BJ (cell line): ENCODE measurements at regions not wholly inside any gene's neighbourhood (a gene's known extent, or its start where the extent isn't known, plus 50 kb on each side); places are given as distances from the start of the nearest gene placed in this dataset.

Source experiments
- CTCF ChIA-PET: fragments of 350-600 bp; formaldehyde crosslinking; extraction: SDS; loops from one replicate; lab custom pipeline; 2021; ENCODE audit warnings: antibody characterized with exemption, inconsistent platforms; lab: Yijun Ruan, JAX
- POLR2A ChIA-PET: fragments of 300-600 bp; sonication (Branson Sonifier 250); formaldehyde crosslinking; extraction: SDS; loops from one replicate; lab custom pipeline; 2021; ENCODE audit warnings: antibody characterized with exemption; lab: Charles Lee
- DNase-seq: peaks from one replicate; pipeline ENCODE4 v3.0.0-alpha.2; 2011; ENCODE audit warnings: low read depth
- H3K27me3 ChIP-seq: 2 replicates; pipeline ENCODE4 v1.6.0; 2011; ENCODE audit warnings: low read length; ENCODE audit not compliant: control insufficient read depth, insufficient read depth
- H3K36me3 ChIP-seq: 2 replicates; pipeline ENCODE4 v1.5.1; 2011; ENCODE audit warnings: low read length; ENCODE audit not compliant: control insufficient read depth, insufficient read depth
- H3K4me3 ChIP-seq: 2 replicates; pipeline ENCODE4 v1.5.1; 2011; ENCODE audit warnings: low read depth, mild to moderate bottlenecking, control low read depth, low read length
- CTCF ChIP-seq: IDR thresholded peaks from 2 replicates; pipeline ENCODE4 v1.5.1; 2011; ENCODE audit warnings: low read depth, mild to moderate bottlenecking, control low read depth, inconsistent platforms, low read length, moderate library complexity; ENCODE audit not compliant: insufficient read depth

- H3K36me3 ChIP-seq, result no peaks in the 10 kb centered on the region
- no peak for TF ChIP-seq CTCF
- H3K4me3 ChIP-seq, result no peak overlapping the region
- POLR2A ChIA-PET, result no interaction called here
- CTCF ChIA-PET, result interaction anchor here (0.9 to 2.0 kb wide), 5 partner anchors 11 to 1033 kb away, joined by 3 to 8 read pairs (median 4); no protein-coding TSS in a partner anchor
- H3K27me3 ChIP-seq, result no peaks in the 10 kb centered on the region
- no peak for DNase-seq
These were observed 1037.0 kb upstream of the NR2F2 start for GRCh38 chr15:95293456-95294031.

- H3K27me3 ChIP-seq, result no peaks in the 10 kb centered on the region
- DNase-seq, result no peak
- ChIA-PET POLR2A (no interaction called here), CTCF (interaction anchor here (0.6 to 1.2 kb wide), 2 partner anchors 10 to 196 kb away, joined by 3 read pairs; no protein-coding TSS in a partner anchor)
- H3K4me3 ChIP-seq, result no peak overlapping the region
- TF ChIP-seq CTCF, result no peak
- H3K36me3 ChIP-seq, result no peaks in the 10 kb centered on the region
These were observed 1035.1 kb upstream of the NR2F2 start for GRCh38 chr15:95295363-95295762.

GRCh38 chr15:95295896-95296625 is 1034.4 kb upstream of the NR2F2 start:
- Histone ChIP-seq H3K4me3 (no peak overlapping the region), H3K36me3 (no peaks in the 10 kb centered on the region), H3K27me3 (no peaks in the 10 kb centered on the region)
- TF ChIP-seq CTCF, result no peak
- CTCF ChIA-PET, result interaction anchor here (0.6 kb wide), 1 partner anchor 317 kb away, joined by 3 read pairs; no protein-coding TSS in a partner anchor
- POLR2A ChIA-PET, result no interaction called here
- no peak for DNase-seq

GRCh38 chr15:95296643-95297042 is 1033.9 kb upstream of the NR2F2 start:
- DNase-seq, result no peak
- ChIA-PET CTCF (no interaction called here), POLR2A (no interaction called here)
- no peak for TF ChIP-seq CTCF
- no peaks in the 10 kb centered on the region for H3K36me3 ChIP-seq
- H3K4me3 ChIP-seq, result no peak overlapping the region
- no peaks in the 10 kb centered on the region for H3K27me3 ChIP-seq

GRCh38 chr15:95298729-95299128 is 1031.8 kb upstream of the NR2F2 start:
- no peaks in the 10 kb centered on the region for H3K36me3 ChIP-seq
- no peak for DNase-seq
- no peaks in the 10 kb centered on the region for H3K27me3 ChIP-seq
- no peak overlapping the region for H3K4me3 ChIP-seq
- TF ChIP-seq CTCF, result no peak
- CTCF ChIA-PET, result no interaction called here
- POLR2A ChIA-PET, result no interaction called here
